Mucosa of descending colon (tissue), 3 donors: ENCODE measurements at regions not wholly inside any gene's neighbourhood (a gene's known extent, or its start where the extent isn't known, plus 50 kb on each side); places are given as distances from the start of the nearest gene placed in this dataset.

Source experiments
- ATAC-seq: fragments of 200-7000 bp; cut with Tn5 transposase; one replicate; pipeline ENCODE4 v1.9.1; 2020; ENCODE audit warnings: mild to moderate bottlenecking, moderate library complexity
- DNase-seq, 3 donors: peaks; one replicate each; pipeline ENCODE4 v3.0.0-alpha.2; 2020
- H3K36me3 ChIP-seq: fragments of 200-600 bp; one replicate; pipeline ENCODE4 v1.8.0; 2021; ENCODE audit warnings: low read depth, mild to moderate bottlenecking
- H3K4me1 ChIP-seq: fragments of 200-600 bp; one replicate; pipeline ENCODE4 v1.8.0; 2021; ENCODE audit warnings: low read depth, mild to moderate bottlenecking
- H3K4me3 ChIP-seq: fragments of 200-600 bp; one replicate; pipeline ENCODE4 v1.8.0; 2021; ENCODE audit warnings: mild to moderate bottlenecking
- H3K9me3 ChIP-seq: fragments of 200-600 bp; one replicate; pipeline ENCODE4 v1.8.0; 2021; ENCODE audit warnings: mild to moderate bottlenecking
- CTCF ChIP-seq: fragments of 200-600 bp; IDR thresholded peaks from one replicate; pipeline ENCODE4 v1.8.0; 2022; ENCODE audit warnings: antibody characterized with exemption, mild to moderate bottlenecking
- intact Hi-C, 2 donors: fragments of 100-400 bp; cut with DNase I in 1 of 2; cut with micrococcal nuclease in 1 of 2; formaldehyde crosslinking; loops; one replicate each; pipeline versions ENCODE4 v1.11.0 to v1.11.1; 2022; cut with DNase I, micrococcal nuclease
- donor health status: DM: no; HTN: no; CAD: no; lungs with moderate emphysema.
- donor health status: DM: no; HTN: no; CAD: no.
- donor health status: DM: no; HTN: yes; CAD: no.

GRCh38 chrX:45935408-45935807, 609.8 kb downstream of the ZNF674 start:
- ATAC-seq (no peak), DNase-seq (no peak)
- Histone ChIP-seq H3K4me1 (no peaks in the 10 kb centered on the region), H3K36me3 (no peaks in the 10 kb centered on the region), H3K9me3 (no peaks in the 10 kb centered on the region), H3K4me3 (no peak overlapping the region)
- TF ChIP-seq CTCF = no peak
- intact Hi-C loops = no loop called here

- Histone ChIP-seq H3K4me1 (no peaks in the 10 kb centered on the region), H3K36me3 (no peaks in the 10 kb centered on the region), H3K9me3 (no peaks in the 10 kb centered on the region), H3K4me3 (no peak overlapping the region)
- ATAC-seq (no peak), DNase-seq (no peak)
- TF ChIP-seq CTCF = no peak
- intact Hi-C loops = no loop called here
Measured at GRCh38 chrX:45912316-45912715, 632.9 kb downstream of the ZNF674 start.

GRCh38 chrX:45907786-45908185, 637.4 kb downstream of the ZNF674 start:
- H3K4me1 ChIP-seq = no peaks in the 10 kb centered on the region
- ATAC-seq (no peak), DNase-seq (no peak)
- no peaks in the 10 kb centered on the region for H3K9me3 ChIP-seq
- H3K4me3 ChIP-seq = no peak overlapping the region
- intact Hi-C loops = no loop called here
- no peak for TF ChIP-seq CTCF
- H3K36me3 ChIP-seq = no peaks in the 10 kb centered on the region

GRCh38 chrX:45903781-45904201, 641.4 kb downstream of the ZNF674 start:
- H3K4me1 ChIP-seq = no peaks in the 10 kb centered on the region
- intact Hi-C loops = no loop called here
- ATAC-seq (no peak), DNase-seq (no peak)
- H3K9me3 ChIP-seq = no peaks in the 10 kb centered on the region
- no peak overlapping the region for H3K4me3 ChIP-seq
- no peaks in the 10 kb centered on the region for H3K36me3 ChIP-seq
- no peak for TF ChIP-seq CTCF

- ATAC-seq (no peak), DNase-seq (no peak)
- Histone ChIP-seq H3K4me1 (no peaks in the 10 kb centered on the region), H3K4me3 (no peak overlapping the region), H3K9me3 (no peaks in the 10 kb centered on the region), H3K36me3 (no peaks in the 10 kb centered on the region)
- TF ChIP-seq CTCF = no peak
- intact Hi-C loops = no loop called here
Measured at GRCh38 chrX:45900766-45901615, 644.2 kb downstream of the ZNF674 start.
